MM.1S (cell line): ENCODE measurements at regions not wholly inside any gene's neighbourhood (a gene's known extent, or its start where the extent isn't known, plus 50 kb on each side); places are given as distances from the start of the nearest gene placed in this dataset.

Experiments used
- EZH2 ChIP-seq: fragments of 300-600 bp; sonication (generic); optimal IDR thresholded peaks from 2 replicates; pipeline ENCODE3; 2017; ENCODE audit warnings: low read depth, mild to moderate bottlenecking, antibody characterized with exemption, low read length, mixed read lengths
- EZH2phosphoT487 ChIP-seq: fragments of 300-600 bp; sonication (generic); IDR thresholded peaks from 2 replicates; pipeline ENCODE4 v1.6.1; 2018; ENCODE audit warnings: antibody characterized with exemption, low read length
- TF ChIP-seq, protein P1 (sequence below): fragments of 300-600 bp; sonication (generic); IDR thresholded peaks from 2 replicates; pipeline ENCODE4 v1.5.1; 2016; ENCODE audit warnings: antibody characterized with exemption, low read length, mixed read lengths

DNA sequence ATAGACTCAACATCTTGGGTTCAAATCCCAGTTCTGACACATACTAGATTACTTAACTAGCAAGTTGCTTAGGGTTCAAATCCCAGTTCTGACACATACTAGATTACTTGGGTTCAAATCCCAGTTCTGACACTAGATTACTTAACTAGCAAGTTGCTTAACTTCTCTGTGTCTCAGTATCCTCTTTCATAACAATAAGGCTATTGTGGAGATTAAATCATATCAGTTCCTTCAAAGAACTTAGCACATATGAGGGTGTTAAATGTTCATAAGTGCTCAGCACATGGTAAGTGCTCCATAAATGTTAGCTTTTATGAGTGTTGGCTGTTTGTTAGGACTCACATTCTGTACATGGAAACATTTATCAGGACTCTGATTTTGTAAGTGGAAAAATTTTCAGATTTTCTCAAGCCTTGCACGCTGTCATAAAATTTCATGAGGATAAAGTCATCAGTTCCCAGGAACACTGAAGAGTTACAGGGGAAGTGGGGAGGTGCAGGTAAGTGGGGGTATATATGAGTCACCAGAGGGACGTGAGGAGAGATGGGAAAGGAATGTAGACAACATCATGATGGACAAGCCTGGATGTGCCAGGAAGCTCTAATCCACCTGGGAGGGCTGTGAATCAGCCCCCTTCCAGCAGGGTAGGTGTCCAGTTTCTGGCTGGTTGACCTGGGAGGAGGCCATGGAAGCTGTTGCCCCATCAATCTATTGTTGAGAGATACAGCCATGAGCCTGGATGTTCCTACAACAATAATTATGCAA is 532.2 kb upstream of the WWC1 start:
- TF ChIP-seq, protein P1, sequence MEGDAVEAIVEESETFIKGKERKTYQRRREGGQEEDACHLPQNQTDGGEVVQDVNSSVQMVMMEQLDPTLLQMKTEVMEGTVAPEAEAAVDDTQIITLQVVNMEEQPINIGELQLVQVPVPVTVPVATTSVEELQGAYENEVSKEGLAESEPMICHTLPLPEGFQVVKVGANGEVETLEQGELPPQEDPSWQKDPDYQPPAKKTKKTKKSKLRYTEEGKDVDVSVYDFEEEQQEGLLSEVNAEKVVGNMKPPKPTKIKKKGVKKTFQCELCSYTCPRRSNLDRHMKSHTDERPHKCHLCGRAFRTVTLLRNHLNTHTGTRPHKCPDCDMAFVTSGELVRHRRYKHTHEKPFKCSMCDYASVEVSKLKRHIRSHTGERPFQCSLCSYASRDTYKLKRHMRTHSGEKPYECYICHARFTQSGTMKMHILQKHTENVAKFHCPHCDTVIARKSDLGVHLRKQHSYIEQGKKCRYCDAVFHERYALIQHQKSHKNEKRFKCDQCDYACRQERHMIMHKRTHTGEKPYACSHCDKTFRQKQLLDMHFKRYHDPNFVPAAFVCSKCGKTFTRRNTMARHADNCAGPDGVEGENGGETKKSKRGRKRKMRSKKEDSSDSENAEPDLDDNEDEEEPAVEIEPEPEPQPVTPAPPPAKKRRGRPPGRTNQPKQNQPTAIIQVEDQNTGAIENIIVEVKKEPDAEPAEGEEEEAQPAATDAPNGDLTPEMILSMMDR: no peak
- TF ChIP-seq EZH2 (no peak), EZH2phosphoT487 (no peak)
